Neural cell (in vitro differentiated cells): ENCODE measurements at regions not wholly inside any gene's neighbourhood (a gene's known extent, or its start where the extent isn't known, plus 50 kb on each side); places are given as distances from the start of the nearest gene placed in this dataset.

Source experiments
- H2AFZ ChIP-seq: fragments of 200-600, 300-800 bp; sonication (generic), shearing (Covaris generic); 2 replicates; pipeline ENCODE4 v1.6.0; 2014; ENCODE audit warnings: low read depth, mild to moderate bottlenecking, antibody characterized with exemption, low read length, moderate library complexity
- H3F3A ChIP-seq: fragments of 200-600 bp; shearing (Covaris generic); 2 replicates; pipeline ENCODE4 v1.6.1; 2016; ENCODE audit warnings: mild to moderate bottlenecking, moderate library complexity, mixed read lengths, antibody characterized with exemption, low read length; ENCODE audit not compliant: insufficient read depth, poor library complexity, severe bottlenecking
- H3K27ac ChIP-seq: fragments of 200-600, 300-800 bp; sonication (generic), shearing (Covaris generic); 2 replicates; pipeline ENCODE4 v1.5.1; 2014; ENCODE audit warnings: mild to moderate bottlenecking, low read length, moderate library complexity
- H3K27me3 ChIP-seq: fragments of 300-800, 200-600 bp; sonication (generic), shearing (Covaris generic); 2 replicates; pipeline ENCODE4 v1.6.0; 2014; ENCODE audit warnings: mild to moderate bottlenecking, low read depth, low read length, moderate library complexity; ENCODE audit not compliant: insufficient read depth
- H3K36me3 ChIP-seq: fragments of 300-800, 200-600 bp; sonication (generic), shearing (Covaris generic); 2 replicates; pipeline ENCODE4 v1.5.1; 2014; ENCODE audit warnings: mild to moderate bottlenecking, antibody characterized with exemption, low read length, moderate library complexity; ENCODE audit not compliant: insufficient read depth
- H3K4me2 ChIP-seq: fragments of 300-800, 200-600 bp; sonication (generic), shearing (Covaris generic); 2 replicates; pipeline ENCODE4 v1.6.0; 2014; ENCODE audit warnings: mild to moderate bottlenecking, low read length
- H3K4me3 ChIP-seq: fragments of 300-800, 200-600 bp; sonication (generic), shearing (Covaris generic); 2 replicates; pipeline ENCODE4 v1.5.1; 2014; ENCODE audit warnings: mild to moderate bottlenecking, low read length, moderate library complexity
- H3K79me2 ChIP-seq: fragments of 200-600 bp; shearing (Covaris generic); replicated peaks from 2 replicates; pipeline ENCODE4 v1.6.0; 2014; ENCODE audit warnings: mild to moderate bottlenecking, low read length, moderate library complexity; ENCODE audit not compliant: insufficient read depth
- H3K9ac ChIP-seq: fragments of 300-800, 200-600 bp; sonication (generic), shearing (Covaris generic); 2 replicates; pipeline ENCODE4 v1.6.1; 2016; ENCODE audit warnings: mild to moderate bottlenecking, low read length, mixed read lengths
- H3K9me2 ChIP-seq: fragments of 200-600 bp; shearing (Covaris generic); 2 replicates; pipeline ENCODE4 v1.6.1; 2016; ENCODE audit warnings: mild to moderate bottlenecking, low read length, mixed read lengths; ENCODE audit not compliant: insufficient read depth
- H3K9me3 ChIP-seq: fragments of 200-600, 300-800 bp; sonication (generic), shearing (Covaris generic); 2 replicates; pipeline ENCODE4 v1.6.1; 2016; ENCODE audit warnings: mild to moderate bottlenecking, mixed run types, low read length, moderate library complexity, mixed read lengths
- H4K20me1 ChIP-seq: fragments of 200-600 bp; shearing (Covaris generic); 2 replicates; pipeline ENCODE4 v1.6.1; 2016; ENCODE audit warnings: mild to moderate bottlenecking, mixed run types; ENCODE audit not compliant: insufficient read depth
- EP300 ChIP-seq: fragments of 450-650 bp; conservative IDR thresholded peaks from 2 replicates; pipeline ENCODE4 v1.6.1; 2014; ENCODE audit warnings: antibody characterized with exemption, mild to moderate bottlenecking, moderate library complexity; ENCODE audit not compliant: poor library complexity, severe bottlenecking
- EZH2 ChIP-seq: fragments of 200-600, 300-800 bp; shearing (Covaris generic), sonication (generic); IDR thresholded peaks from 2 replicates; pipeline ENCODE4 v1.6.1; 2014; ENCODE audit warnings: antibody characterized with exemption, low read length, borderline replicate concordance, mild to moderate bottlenecking; ENCODE audit not compliant: insufficient read depth, poor library complexity, severe bottlenecking
- MXI1 ChIP-seq: fragments of 450-650 bp; conservative IDR thresholded peaks from 2 replicates; pipeline ENCODE4 v1.6.1; 2014; ENCODE audit warnings: antibody characterized with exemption, mild to moderate bottlenecking; ENCODE audit not compliant: poor library complexity, severe bottlenecking
- POLR2AphosphoS5 ChIP-seq: IDR thresholded peaks from 2 replicates; pipeline ENCODE4 v1.6.1; 2012
- RAD21 ChIP-seq: fragments of 450-650 bp; conservative IDR thresholded peaks from 2 replicates; pipeline ENCODE4 v1.6.1; 2014; ENCODE audit warnings: antibody characterized with exemption, mild to moderate bottlenecking, moderate library complexity
- REST ChIP-seq: IDR thresholded peaks from 2 replicates; pipeline ENCODE4 v1.6.1; 2012; ENCODE audit warnings: borderline replicate concordance
- SMC3 ChIP-seq: fragments of 450-650 bp; conservative IDR thresholded peaks from 2 replicates; pipeline ENCODE4 v1.6.1; 2014; ENCODE audit warnings: antibody characterized with exemption, mild to moderate bottlenecking, moderate library complexity; ENCODE audit not compliant: poor library complexity
- TAF1 ChIP-seq: IDR thresholded peaks from 2 replicates; pipeline ENCODE4 v1.6.1; 2012; ENCODE audit warnings: low read depth
- TF ChIP-seq, protein P1 (sequence below): fragments of 450-650 bp; IDR thresholded peaks from 2 replicates; pipeline ENCODE4 v1.5.1; 2014; ENCODE audit warnings: antibody characterized with exemption, mild to moderate bottlenecking, moderate library complexity; ENCODE audit not compliant: poor library complexity, severe bottlenecking

GRCh38 chr2:223232285-223232684 lies 180.3 kb downstream of the KCNE4 start:
- Histone ChIP-seq H3K36me3 (no peaks in the 10 kb centered on the region), H3K9ac (no peak overlapping the region), H3K27me3 (no peaks in the 10 kb centered on the region), H3F3A (no peaks in the 10 kb centered on the region), H3K4me2 (no peak overlapping the region), H2AFZ (no peak overlapping the region), H3K4me3 (no peak overlapping the region), H4K20me1 (no peaks in the 10 kb centered on the region), H3K27ac (no peak overlapping the region), H3K9me3 (no peaks in the 10 kb centered on the region), H3K9me2 (no peaks in the 10 kb centered on the region), H3K79me2 (no peaks in the 10 kb centered on the region)
- TF ChIP-seq TAF1 (no peak), MXI1 (no peak), REST (no peak), EP300 (no peak), EZH2 (no peak), POLR2AphosphoS5 (no peak)

- Histone ChIP-seq H3K9me3 (no peaks in the 10 kb centered on the region), H4K20me1 (no peaks in the 10 kb centered on the region), H3K9me2 (no peaks in the 10 kb centered on the region), H3K4me3 (no peak overlapping the region), H3K4me2 (no peak overlapping the region), H3K27me3 (no peaks in the 10 kb centered on the region), H3F3A (no peaks in the 10 kb centered on the region), H3K27ac (no peak overlapping the region), H2AFZ (no peak overlapping the region), H3K36me3 (no peaks in the 10 kb centered on the region), H3K9ac (no peak overlapping the region), H3K79me2 (no peaks in the 10 kb centered on the region)
- no peak for TF ChIP-seq EZH2
- no peak for TF ChIP-seq EP300
- TF ChIP-seq TAF1: no peak
- TF ChIP-seq, protein P1, sequence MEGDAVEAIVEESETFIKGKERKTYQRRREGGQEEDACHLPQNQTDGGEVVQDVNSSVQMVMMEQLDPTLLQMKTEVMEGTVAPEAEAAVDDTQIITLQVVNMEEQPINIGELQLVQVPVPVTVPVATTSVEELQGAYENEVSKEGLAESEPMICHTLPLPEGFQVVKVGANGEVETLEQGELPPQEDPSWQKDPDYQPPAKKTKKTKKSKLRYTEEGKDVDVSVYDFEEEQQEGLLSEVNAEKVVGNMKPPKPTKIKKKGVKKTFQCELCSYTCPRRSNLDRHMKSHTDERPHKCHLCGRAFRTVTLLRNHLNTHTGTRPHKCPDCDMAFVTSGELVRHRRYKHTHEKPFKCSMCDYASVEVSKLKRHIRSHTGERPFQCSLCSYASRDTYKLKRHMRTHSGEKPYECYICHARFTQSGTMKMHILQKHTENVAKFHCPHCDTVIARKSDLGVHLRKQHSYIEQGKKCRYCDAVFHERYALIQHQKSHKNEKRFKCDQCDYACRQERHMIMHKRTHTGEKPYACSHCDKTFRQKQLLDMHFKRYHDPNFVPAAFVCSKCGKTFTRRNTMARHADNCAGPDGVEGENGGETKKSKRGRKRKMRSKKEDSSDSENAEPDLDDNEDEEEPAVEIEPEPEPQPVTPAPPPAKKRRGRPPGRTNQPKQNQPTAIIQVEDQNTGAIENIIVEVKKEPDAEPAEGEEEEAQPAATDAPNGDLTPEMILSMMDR: no peak
- TF ChIP-seq RAD21: no peak
- TF ChIP-seq POLR2AphosphoS5: no peak
- TF ChIP-seq SMC3: no peak
- no peak for TF ChIP-seq REST
- no peak for TF ChIP-seq MXI1
Observed at GRCh38 chr2:223232896-223233295, 180.9 kb downstream of the KCNE4 start.
